Loucy (cell line): ENCODE measurements at regions not wholly inside any gene's neighbourhood (a gene's known extent, or its start where the extent isn't known, plus 50 kb on each side); places are given as distances from the start of the nearest gene placed in this dataset.

Source experiments
- H2AFZ ChIP-seq: fragments of 200-600 bp; sonication (generic); 2 replicates; pipeline ENCODE4 v1.6.0; 2016; ENCODE audit warnings: antibody characterized with exemption, mild to moderate bottlenecking, low read length, moderate library complexity
- H3F3A ChIP-seq: fragments of 200-600 bp; 2 replicates; pipeline ENCODE4 v1.6.0; 2016; ENCODE audit warnings: antibody characterized with exemption, low read depth, mild to moderate bottlenecking
- H3K27me3 ChIP-seq: fragments of 200-600 bp; sonication (generic); 2 replicates; pipeline ENCODE4 v1.6.1; 2014; ENCODE audit warnings: low read length, mild to moderate bottlenecking; ENCODE audit not compliant: insufficient read depth, poor library complexity, severe bottlenecking
- H3K36me3 ChIP-seq: fragments of 200-600 bp; sonication (generic); 2 replicates; pipeline ENCODE4 v1.6.1; 2016; ENCODE audit warnings: low read length; ENCODE audit not compliant: insufficient read depth
- H3K4me1 ChIP-seq: fragments of 200-600 bp; sonication (generic); 2 replicates; pipeline ENCODE4 v1.5.1; 2014; ENCODE audit warnings: low read length, mild to moderate bottlenecking; ENCODE audit not compliant: insufficient read depth, poor library complexity, severe bottlenecking
- H3K4me2 ChIP-seq: fragments of 200-600 bp; sonication (generic); 2 replicates; pipeline ENCODE4 v1.6.0; 2014; ENCODE audit warnings: antibody characterized with exemption, low read length, low read depth, mild to moderate bottlenecking; ENCODE audit not compliant: poor library complexity, severe bottlenecking
- H3K4me3 ChIP-seq: fragments of 200-600 bp; sonication (generic); 2 replicates; pipeline ENCODE4 v1.5.1; 2014; ENCODE audit warnings: low read length, mild to moderate bottlenecking, mixed read lengths; ENCODE audit not compliant: poor library complexity, severe bottlenecking
- H3K79me2 ChIP-seq: fragments of 200-600 bp; sonication (generic); 2 replicates; pipeline ENCODE4 v1.6.1; 2014; ENCODE audit warnings: low read length; ENCODE audit not compliant: insufficient read depth
- H3K9ac ChIP-seq: fragments of 200-600 bp; sonication (generic); 2 replicates; pipeline ENCODE4 v1.6.0; 2014; ENCODE audit warnings: mild to moderate bottlenecking, low read depth, low read length, moderate library complexity; ENCODE audit not compliant: poor library complexity, severe bottlenecking
- H3K9me2 ChIP-seq: fragments of 200-600 bp; sonication (generic); replicated peaks from 2 replicates; pipeline ENCODE4 v1.6.1; 2016; ENCODE audit warnings: low read depth, low read length, mixed read lengths
- H3K9me3 ChIP-seq: fragments of 200-600 bp; sonication (generic); 2 replicates; pipeline ENCODE4 v1.6.1; 2014; ENCODE audit warnings: mild to moderate bottlenecking, antibody characterized with exemption, low read length, low read depth; ENCODE audit not compliant: insufficient read depth
- H4K20me1 ChIP-seq: fragments of 200-600 bp; sonication (generic); 2 replicates; pipeline ENCODE4 v1.6.0; 2014; ENCODE audit warnings: antibody characterized with exemption, low read length, mild to moderate bottlenecking; ENCODE audit not compliant: insufficient read depth, poor library complexity, severe bottlenecking
- EZH2phosphoT487 ChIP-seq: fragments of 200-600 bp; IDR thresholded peaks from 2 replicates; pipeline ENCODE4 v1.6.1; 2018; ENCODE audit warnings: antibody characterized with exemption, mild to moderate bottlenecking, moderate library complexity, borderline replicate concordance
- TF ChIP-seq, protein P1 (sequence below): fragments of 200-600 bp; sonication (generic); conservative IDR thresholded peaks from 2 replicates; pipeline ENCODE4 v1.5.1; 2014; ENCODE audit warnings: mild to moderate bottlenecking, antibody characterized with exemption, low read length

DNA sequence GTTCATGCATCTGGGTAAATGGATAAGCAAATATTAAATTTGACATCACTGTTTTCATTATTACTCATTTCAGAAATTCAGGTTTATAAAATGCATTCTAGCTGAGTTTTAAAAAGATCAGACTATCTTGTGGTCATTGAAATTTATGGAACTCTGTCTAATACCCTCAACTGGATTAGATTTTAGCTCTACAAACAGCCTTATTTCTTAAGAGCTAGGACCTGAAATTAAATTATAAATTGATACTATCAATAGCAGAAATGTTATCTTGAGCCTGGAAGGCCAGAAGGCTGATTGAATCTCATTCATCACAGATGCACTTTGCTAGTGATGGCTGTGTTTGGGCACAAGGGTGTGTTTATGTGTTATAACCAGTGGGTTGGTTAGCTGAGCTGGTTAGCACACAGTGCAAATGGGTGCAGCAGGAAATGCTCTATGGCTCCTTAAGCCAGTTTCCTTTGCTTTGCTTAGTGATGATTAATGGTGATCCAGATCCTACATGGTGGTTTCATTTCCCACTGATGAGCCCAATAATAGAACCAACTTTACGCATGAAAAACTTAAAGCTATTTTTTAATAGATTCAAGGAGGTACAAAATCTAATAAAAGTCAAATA lies 310.8 kb upstream of the KLF12 start:
- Histone ChIP-seq H3K36me3 (no peaks in the 10 kb centered on the region), H3K4me2 (no peak overlapping the region), H3K4me1 (no peaks in the 10 kb centered on the region), H4K20me1 (no peaks in the 10 kb centered on the region), H3K4me3 (no peak overlapping the region), H2AFZ (no peak overlapping the region), H3K27me3 (no peaks in the 10 kb centered on the region), H3K79me2 (no peaks in the 10 kb centered on the region), H3K9me2 (no peaks in the 10 kb centered on the region), H3K9me3 (no peaks in the 10 kb centered on the region; the same call in 1 of the 2 replicates), H3K9ac (no peak overlapping the region), H3F3A (no peaks in the 10 kb centered on the region)
- TF ChIP-seq, protein P1, sequence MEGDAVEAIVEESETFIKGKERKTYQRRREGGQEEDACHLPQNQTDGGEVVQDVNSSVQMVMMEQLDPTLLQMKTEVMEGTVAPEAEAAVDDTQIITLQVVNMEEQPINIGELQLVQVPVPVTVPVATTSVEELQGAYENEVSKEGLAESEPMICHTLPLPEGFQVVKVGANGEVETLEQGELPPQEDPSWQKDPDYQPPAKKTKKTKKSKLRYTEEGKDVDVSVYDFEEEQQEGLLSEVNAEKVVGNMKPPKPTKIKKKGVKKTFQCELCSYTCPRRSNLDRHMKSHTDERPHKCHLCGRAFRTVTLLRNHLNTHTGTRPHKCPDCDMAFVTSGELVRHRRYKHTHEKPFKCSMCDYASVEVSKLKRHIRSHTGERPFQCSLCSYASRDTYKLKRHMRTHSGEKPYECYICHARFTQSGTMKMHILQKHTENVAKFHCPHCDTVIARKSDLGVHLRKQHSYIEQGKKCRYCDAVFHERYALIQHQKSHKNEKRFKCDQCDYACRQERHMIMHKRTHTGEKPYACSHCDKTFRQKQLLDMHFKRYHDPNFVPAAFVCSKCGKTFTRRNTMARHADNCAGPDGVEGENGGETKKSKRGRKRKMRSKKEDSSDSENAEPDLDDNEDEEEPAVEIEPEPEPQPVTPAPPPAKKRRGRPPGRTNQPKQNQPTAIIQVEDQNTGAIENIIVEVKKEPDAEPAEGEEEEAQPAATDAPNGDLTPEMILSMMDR: no peak
- no peak for TF ChIP-seq EZH2phosphoT487

DNA sequence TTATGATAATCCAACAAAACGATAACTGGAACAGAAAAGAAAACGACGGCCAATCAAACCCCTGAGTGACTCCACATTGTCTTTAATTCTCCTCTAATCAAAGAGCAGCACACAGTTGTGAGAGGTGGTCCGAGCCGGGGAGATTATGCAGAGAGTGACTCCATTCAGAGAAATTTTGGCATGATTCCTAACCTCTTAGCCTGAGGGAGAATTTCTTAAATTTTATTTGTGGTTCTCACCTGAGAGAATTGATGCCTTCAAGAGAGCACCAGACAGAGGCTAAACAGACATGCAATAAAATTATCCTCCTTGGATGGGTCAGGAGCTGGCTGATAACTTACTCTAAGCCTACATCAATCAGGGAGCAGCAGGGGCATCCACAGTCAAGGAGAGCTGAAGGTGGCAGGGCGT lies 310.0 kb upstream of the KLF12 start:
- Histone ChIP-seq H3K4me2 (no peak overlapping the region), H3K9me2 (no peaks in the 10 kb centered on the region), H3K9ac (no peak overlapping the region), H3K36me3 (no peaks in the 10 kb centered on the region), H3K27me3 (no peaks in the 10 kb centered on the region), H2AFZ (no peak overlapping the region), H3K79me2 (no peaks in the 10 kb centered on the region), H3K4me3 (no peak overlapping the region), H3F3A (no peaks in the 10 kb centered on the region), H3K9me3 (no peaks in the 10 kb centered on the region; the same call in 1 of the 2 replicates), H3K4me1 (no peaks in the 10 kb centered on the region), H4K20me1 (no peaks in the 10 kb centered on the region)
- TF ChIP-seq, protein P1: no peak
- no peak for TF ChIP-seq EZH2phosphoT487

GRCh38 chr13:74443631-74444030 lies 309.4 kb upstream of the KLF12 start:
- Histone ChIP-seq H3K4me2 (no peak overlapping the region), H3K36me3 (no peaks in the 10 kb centered on the region), H4K20me1 (no peaks in the 10 kb centered on the region), H2AFZ (no peak overlapping the region), H3K79me2 (no peaks in the 10 kb centered on the region), H3F3A (no peaks in the 10 kb centered on the region), H3K4me3 (no peak overlapping the region), H3K9me2 (no peaks in the 10 kb centered on the region), H3K9ac (no peak overlapping the region), H3K27me3 (no peaks in the 10 kb centered on the region), H3K4me1 (no peaks in the 10 kb centered on the region), H3K9me3 (no peaks in the 10 kb centered on the region; the same call in 1 of the 2 replicates)
- TF ChIP-seq, protein P1: no peak
- TF ChIP-seq EZH2phosphoT487: no peak
